ENCODE measurements at regions not wholly inside any gene's neighbourhood (a gene's known extent, or its start where the extent isn't known, plus 50 kb on each side); places are given as distances from the start of the nearest gene placed in this dataset.

- H3K4me3 ChIP-seq (ENCODE audit: low read depth, low read length), result no peak overlapping the region
- ATAC-seq (ENCODE audit: low read depth in 2 of 2), result no peak
- Mint-ChIP-seq H3K4me3 (no peak overlapping the region), H3K27me3 (no peaks in the 10 kb centered on the region), H3K4me1 (peaks cover 0 to 10% (median 2%) of the 10 kb centered on the region in 4 donors), H3K36me3 (no peaks in the 10 kb centered on the region), H3K9me3 (peaks cover 0 to 4% (median 0%) of the 10 kb centered on the region in 7 donors), H3K27ac (no peak overlapping the region)
- H3K27ac ChIP-seq (ENCODE audit: insufficient read depth, low read length, poor library complexity, severe bottlenecking), result no peak overlapping the region
- no peak for DNase-seq
- no peaks in the 10 kb centered on the region for H3K9me3 ChIP-seq (ENCODE audit: control insufficient read depth in 2 of 2, low read length in 2 of 2)
- no peaks in the 10 kb centered on the region for H3K4me1 ChIP-seq (ENCODE audit: control insufficient read depth, insufficient read depth, low read length, poor library complexity, severe bottlenecking)
- H3K36me3 ChIP-seq (ENCODE audit: control insufficient read depth, insufficient read depth, low read length), result no peaks in the 10 kb centered on the region
- H3K27me3 ChIP-seq (ENCODE audit: control insufficient read depth, insufficient read depth, low read length), result peaks cover 2% of the 10 kb centered on the region
Measured at GRCh38 chr2:236951830-236952475, 133.7 kb upstream of the COPS8 start.

- H3K9me3 Mint-ChIP-seq, result peaks cover 0 to 4% (median 0%) of the 10 kb centered on the region in 7 donors
- no peaks in the 10 kb centered on the region for H3K36me3 Mint-ChIP-seq
- H3K27me3 Mint-ChIP-seq, result no peaks in the 10 kb centered on the region
- peaks cover 0 to 10% (median 2%) of the 10 kb centered on the region in 4 donors for H3K4me1 Mint-ChIP-seq
- no peak overlapping the region for H3K4me3 ChIP-seq (ENCODE audit: low read depth, low read length)
- DNase-seq, result no peak
- no peak overlapping the region for H3K27ac ChIP-seq (ENCODE audit: insufficient read depth, low read length, poor library complexity, severe bottlenecking)
- H3K4me1 ChIP-seq (ENCODE audit: control insufficient read depth, insufficient read depth, low read length, poor library complexity, severe bottlenecking), result no peaks in the 10 kb centered on the region
- no peaks in the 10 kb centered on the region for H3K36me3 ChIP-seq (ENCODE audit: control insufficient read depth, insufficient read depth, low read length)
- peaks cover 1% of the 10 kb centered on the region for H3K27me3 ChIP-seq (ENCODE audit: control insufficient read depth, insufficient read depth, low read length)
- H3K4me3 Mint-ChIP-seq, result no peak overlapping the region
- no peak for ATAC-seq (ENCODE audit: low read depth in 2 of 2)
- H3K27ac Mint-ChIP-seq, result no peak overlapping the region
- no peaks in the 10 kb centered on the region for H3K9me3 ChIP-seq (ENCODE audit: control insufficient read depth in 2 of 2, low read length in 2 of 2)
Measured at GRCh38 chr2:236954641-236955040, 131.0 kb upstream of the COPS8 start.

- Histone ChIP-seq H3K4me3 (ENCODE audit: low read depth, low read length) (no peak overlapping the region), H3K27ac (ENCODE audit: insufficient read depth, low read length, poor library complexity, severe bottlenecking) (no peak overlapping the region), H3K27me3 (ENCODE audit: control insufficient read depth, insufficient read depth, low read length) (no peaks in the 10 kb centered on the region), H3K36me3 (ENCODE audit: control insufficient read depth, insufficient read depth, low read length) (no peaks in the 10 kb centered on the region), H3K4me1 (ENCODE audit: control insufficient read depth, insufficient read depth, low read length, poor library complexity, severe bottlenecking) (no peaks in the 10 kb centered on the region), H3K9me3 (ENCODE audit: control insufficient read depth in 2 of 2, low read length in 2 of 2) (no peaks in the 10 kb centered on the region)
- Mint-ChIP-seq H3K4me1 (peaks cover 0 to 10% (median 2%) of the 10 kb centered on the region in 4 donors), H3K4me3 (no peak overlapping the region), H3K27ac (peak overlapping the region in 1 of 3 donors; percentile 40), H3K27me3 (no peaks in the 10 kb centered on the region), H3K9me3 (peaks cover 0 to 4% (median 0%) of the 10 kb centered on the region in 7 donors), H3K36me3 (no peaks in the 10 kb centered on the region)
- no peak for DNase-seq
- no peak for ATAC-seq (ENCODE audit: low read depth in 2 of 2)
Measured at GRCh38 chr2:236955521-236956030, 130.1 kb upstream of the COPS8 start.

- Mint-ChIP-seq H3K4me1 (peaks cover 0 to 10% (median 2%) of the 10 kb centered on the region in 4 donors), H3K36me3 (no peaks in the 10 kb centered on the region), H3K4me3 (no peak overlapping the region), H3K27ac (no peak overlapping the region), H3K9me3 (peaks cover 0 to 4% (median 0%) of the 10 kb centered on the region in 7 donors), H3K27me3 (no peaks in the 10 kb centered on the region)
- H3K4me1 ChIP-seq (ENCODE audit: control insufficient read depth, insufficient read depth, low read length, poor library complexity, severe bottlenecking), result no peaks in the 10 kb centered on the region
- no peaks in the 10 kb centered on the region for H3K36me3 ChIP-seq (ENCODE audit: control insufficient read depth, insufficient read depth, low read length)
- no peak overlapping the region for H3K27ac ChIP-seq (ENCODE audit: insufficient read depth, low read length, poor library complexity, severe bottlenecking)
- no peak overlapping the region for H3K4me3 ChIP-seq (ENCODE audit: low read depth, low read length)
- H3K9me3 ChIP-seq (ENCODE audit: control insufficient read depth in 2 of 2, low read length in 2 of 2), result no peaks in the 10 kb centered on the region
- ATAC-seq (ENCODE audit: low read depth in 2 of 2) (no peak), DNase-seq (no peak)
- H3K27me3 ChIP-seq (ENCODE audit: control insufficient read depth, insufficient read depth, low read length), result no peaks in the 10 kb centered on the region
Measured at GRCh38 chr2:236956031-236956618, 129.6 kb upstream of the COPS8 start.

DNA sequence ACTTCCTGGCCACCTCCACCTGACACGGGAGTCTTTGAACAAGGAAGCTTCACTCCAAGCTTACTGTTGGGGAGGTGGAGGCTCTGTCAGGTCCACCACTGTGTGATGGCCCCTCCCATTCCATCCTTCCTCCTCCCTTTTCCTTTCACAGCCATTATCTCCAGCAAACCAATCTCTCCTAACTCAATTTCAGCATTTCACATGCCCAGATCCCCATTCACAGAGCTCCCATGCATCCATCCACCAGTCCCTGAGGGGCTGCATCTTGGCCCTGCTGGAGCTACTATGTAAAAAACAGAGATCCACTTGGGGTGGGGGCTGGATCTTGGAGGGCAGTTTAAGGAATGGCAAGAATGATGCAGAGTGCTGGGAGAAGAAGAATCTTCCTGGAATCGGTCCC lies 129.0 kb upstream of the COPS8 start:
- Histone ChIP-seq H3K36me3 (ENCODE audit: control insufficient read depth, insufficient read depth, low read length) (no peaks in the 10 kb centered on the region), H3K27me3 (ENCODE audit: control insufficient read depth, insufficient read depth, low read length) (no peaks in the 10 kb centered on the region), H3K9me3 (ENCODE audit: control insufficient read depth in 2 of 2, low read length in 2 of 2) (no peaks in the 10 kb centered on the region), H3K27ac (ENCODE audit: insufficient read depth, low read length, poor library complexity, severe bottlenecking) (no peak overlapping the region), H3K4me1 (ENCODE audit: control insufficient read depth, insufficient read depth, low read length, poor library complexity, severe bottlenecking) (no peaks in the 10 kb centered on the region), H3K4me3 (ENCODE audit: low read depth, low read length) (no peak overlapping the region)
- H3K4me1 Mint-ChIP-seq, result peaks cover 0 to 10% (median 2%) of the 10 kb centered on the region in 4 donors
- no peaks in the 10 kb centered on the region for H3K27me3 Mint-ChIP-seq
- ATAC-seq (ENCODE audit: low read depth in 2 of 2), result no peak
- H3K9me3 Mint-ChIP-seq, result peaks cover 0 to 3% (median 0%) of the 10 kb centered on the region in 7 donors
- no peak overlapping the region for H3K4me3 Mint-ChIP-seq
- no peak for DNase-seq
- no peak overlapping the region for H3K27ac Mint-ChIP-seq
- H3K36me3 Mint-ChIP-seq, result no peaks in the 10 kb centered on the region

- peaks cover 0 to 6% (median 2%) of the 10 kb centered on the region in 4 donors for H3K4me1 Mint-ChIP-seq
- Histone ChIP-seq H3K36me3 (ENCODE audit: control insufficient read depth, insufficient read depth, low read length) (no peaks in the 10 kb centered on the region), H3K9me3 (ENCODE audit: control insufficient read depth in 2 of 2, low read length in 2 of 2) (no peaks in the 10 kb centered on the region), H3K27me3 (ENCODE audit: control insufficient read depth, insufficient read depth, low read length) (no peaks in the 10 kb centered on the region), H3K27ac (ENCODE audit: insufficient read depth, low read length, poor library complexity, severe bottlenecking) (no peak overlapping the region), H3K4me3 (ENCODE audit: low read depth, low read length) (no peak overlapping the region), H3K4me1 (ENCODE audit: control insufficient read depth, insufficient read depth, low read length, poor library complexity, severe bottlenecking) (no peaks in the 10 kb centered on the region)
- H3K27ac Mint-ChIP-seq, result no peak overlapping the region
- H3K27me3 Mint-ChIP-seq, result no peaks in the 10 kb centered on the region
- peaks cover 0 to 6% (median 0%) of the 10 kb centered on the region in 7 donors for H3K9me3 Mint-ChIP-seq
- ATAC-seq (ENCODE audit: low read depth in 2 of 2) (no peak), DNase-seq (no peak)
- H3K4me3 Mint-ChIP-seq, result no peak overlapping the region
- no peaks in the 10 kb centered on the region for H3K36me3 Mint-ChIP-seq
Measured at GRCh38 chr2:236959036-236959435, 126.7 kb upstream of the COPS8 start.

DNA sequence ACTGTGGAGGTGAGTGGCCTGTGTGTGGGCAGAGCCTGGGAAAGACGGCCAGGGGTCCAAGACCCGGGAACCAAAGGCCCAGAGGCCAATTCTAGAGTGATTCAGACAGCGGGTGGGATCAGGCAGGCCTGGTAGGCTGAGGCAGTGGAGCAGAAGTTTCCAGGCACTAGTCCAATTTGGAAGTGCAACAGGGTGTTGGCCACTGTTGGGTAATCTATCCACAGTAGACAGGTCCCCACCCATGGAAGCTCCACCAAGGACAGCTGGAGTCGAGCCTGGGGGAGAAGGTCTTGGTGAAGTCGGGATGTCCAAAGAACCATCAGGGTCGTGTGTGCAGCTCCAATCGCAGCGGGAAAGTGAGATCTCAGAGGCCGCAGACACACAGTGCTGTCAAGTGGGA lies 125.8 kb upstream of the COPS8 start:
- Histone ChIP-seq H3K4me1 (ENCODE audit: control insufficient read depth, insufficient read depth, low read length, poor library complexity, severe bottlenecking) (no peaks in the 10 kb centered on the region), H3K4me3 (ENCODE audit: low read depth, low read length) (no peak overlapping the region), H3K9me3 (ENCODE audit: control insufficient read depth in 2 of 2, low read length in 2 of 2) (no peaks in the 10 kb centered on the region), H3K27ac (ENCODE audit: insufficient read depth, low read length, poor library complexity, severe bottlenecking) (no peak overlapping the region), H3K36me3 (ENCODE audit: control insufficient read depth, insufficient read depth, low read length) (no peaks in the 10 kb centered on the region), H3K27me3 (ENCODE audit: control insufficient read depth, insufficient read depth, low read length) (no peaks in the 10 kb centered on the region)
- Mint-ChIP-seq H3K4me3 (no peak overlapping the region), H3K36me3 (no peaks in the 10 kb centered on the region), H3K27me3 (no peaks in the 10 kb centered on the region), H3K4me1 (peaks cover 0 to 6% (median 2%) of the 10 kb centered on the region in 4 donors), H3K27ac (no peak overlapping the region), H3K9me3 (peaks cover 0 to 6% (median 0%) of the 10 kb centered on the region in 7 donors)
- no peak for DNase-seq
- ATAC-seq (ENCODE audit: low read depth in 2 of 2), result no peak

GRCh38 chr2:236960531-236960930 lies 125.2 kb upstream of the COPS8 start:
- H3K36me3 Mint-ChIP-seq, result no peaks in the 10 kb centered on the region
- peaks cover 0 to 6% (median 0%) of the 10 kb centered on the region in 7 donors for H3K9me3 Mint-ChIP-seq
- H3K27ac ChIP-seq (ENCODE audit: insufficient read depth, low read length, poor library complexity, severe bottlenecking), result no peak overlapping the region
- H3K4me3 ChIP-seq (ENCODE audit: low read depth, low read length), result no peak overlapping the region
- peaks cover 0 to 5% (median 0%) of the 10 kb centered on the region in 4 donors for H3K4me1 Mint-ChIP-seq
- no peaks in the 10 kb centered on the region for H3K4me1 ChIP-seq (ENCODE audit: control insufficient read depth, insufficient read depth, low read length, poor library complexity, severe bottlenecking)
- no peaks in the 10 kb centered on the region for H3K36me3 ChIP-seq (ENCODE audit: control insufficient read depth, insufficient read depth, low read length)
- H3K9me3 ChIP-seq (ENCODE audit: control insufficient read depth in 2 of 2, low read length in 2 of 2), result no peaks in the 10 kb centered on the region
- no peak overlapping the region for H3K4me3 Mint-ChIP-seq
- H3K27me3 Mint-ChIP-seq, result no peaks in the 10 kb centered on the region
- no peak for ATAC-seq (ENCODE audit: low read depth in 2 of 2)
- DNase-seq, result no peak
- H3K27me3 ChIP-seq (ENCODE audit: control insufficient read depth, insufficient read depth, low read length), result no peaks in the 10 kb centered on the region
- no peak overlapping the region for H3K27ac Mint-ChIP-seq

Data from CD4-positive, CD25-positive, alpha-beta regulatory T cell (primary cell).